Dedifferentiated amniotic fluid mesenchymal stem cell (primary cell): ENCODE measurements at regions not wholly inside any gene's neighbourhood (a gene's known extent, or its start where the extent isn't known, plus 50 kb on each side); places are given as distances from the start of the nearest gene placed in this dataset.
A peak's percentile ranks its signal among the peaks of the same experiment; 100 is the strongest.

Experiments
- DNase-seq: peaks from one replicate; pipeline ENCODE4 v3.0.0-alpha.2; 2016; ENCODE audit errors: extremely low spot score

GRCh38 chr3:21357241-21357640 is 393.8 kb downstream of the ZNF385D start:
- no peak for DNase-seq

GRCh38 chr3:21356402-21356801 is 394.6 kb downstream of the ZNF385D start:
- no peak for DNase-seq

GRCh38 chr3:21345382-21345976 is 405.5 kb downstream of the ZNF385D start:
- no peak for DNase-seq

- no peak for DNase-seq
Observed at GRCh38 chr3:21331857-21332256, 419.2 kb downstream of the ZNF385D start.

GRCh38 chr3:21331321-21331720 is 419.7 kb downstream of the ZNF385D start:
- no peak for DNase-seq

GRCh38 chr3:21330293-21330692 is 420.7 kb downstream of the ZNF385D start:
- no peak for DNase-seq

GRCh38 chr3:21328711-21329390 is 422.2 kb downstream of the ZNF385D start:
- DNase-seq = no peak

GRCh38 chr3:21326704-21327475 is 424.1 kb downstream of the ZNF385D start:
- DNase-seq = peak; percentile 85

GRCh38 chr3:21314688-21315087 is 436.3 kb downstream of the ZNF385D start:
- DNase-seq = no peak

GRCh38 chr3:21310891-21311290 is 440.1 kb downstream of the ZNF385D start:
- DNase-seq = no peak

- no peak for DNase-seq
Observed at GRCh38 chr3:21310161-21310560, 440.8 kb downstream of the ZNF385D start.

- no peak for DNase-seq
Observed at GRCh38 chr3:21297304-21297703, 453.7 kb downstream of the ZNF385D start.

GRCh38 chr3:21294768-21295167 is 456.2 kb downstream of the ZNF385D start:
- peak; percentile 44 for DNase-seq

- no peak for DNase-seq
Observed at GRCh38 chr3:21292971-21293370, 458.0 kb downstream of the ZNF385D start.

- DNase-seq = no peak
Observed at GRCh38 chr3:21290557-21290956, 460.5 kb downstream of the ZNF385D start.

- DNase-seq = peak; percentile 55
Observed at GRCh38 chr3:21274079-21274571, 476.9 kb downstream of the ZNF385D start.

- peak; percentile 52 for DNase-seq
Observed at GRCh38 chr3:21273259-21274025, 477.6 kb downstream of the ZNF385D start.

- no peak for DNase-seq
Observed at GRCh38 chr3:21271606-21272016, 479.4 kb downstream of the ZNF385D start.

GRCh38 chr3:21269882-21270281 is 481.1 kb downstream of the ZNF385D start:
- DNase-seq = no peak

GRCh38 chr3:21260507-21260906 is 490.5 kb downstream of the ZNF385D start:
- DNase-seq = no peak

GRCh38 chr3:21259896-21260295 is 491.1 kb downstream of the ZNF385D start:
- DNase-seq = no peak

- no peak for DNase-seq
Observed at GRCh38 chr3:21256932-21257331, 494.1 kb downstream of the ZNF385D start.
